HG03460 (cell line): ENCODE measurements at regions not wholly inside any gene's neighbourhood (a gene's known extent, or its start where the extent isn't known, plus 50 kb on each side); places are given as distances from the start of the nearest gene placed in this dataset.
A peak's percentile ranks its signal among the peaks of the same experiment; 100 is the strongest.

Source experiments
- ATAC-seq: cut with Tn5 transposase; IDR thresholded peaks from one replicate; pipeline ENCODE4 v1.9.1; 2021; ENCODE audit not compliant: unreplicated experiment

DNA sequence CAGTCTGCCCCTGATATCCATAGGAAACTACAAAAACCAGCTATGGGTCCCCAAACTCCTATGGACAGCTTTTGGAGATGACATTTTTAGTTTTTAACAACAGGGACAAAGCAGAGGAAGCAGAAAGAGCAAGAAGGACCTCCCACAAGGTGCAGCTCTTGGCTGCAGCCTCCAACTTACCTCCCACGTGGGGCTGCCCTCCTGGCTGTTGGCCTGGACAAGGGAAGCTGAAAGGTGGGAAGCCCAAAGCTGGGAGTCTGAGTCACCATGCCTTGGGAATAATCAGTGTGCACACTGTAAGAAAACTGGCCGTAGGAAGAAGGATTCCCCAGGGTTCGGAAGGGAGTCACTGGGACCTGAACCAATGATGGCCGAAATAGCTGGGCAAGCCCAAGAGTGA is 51.8 kb upstream of the PAX1 start:
- ATAC-seq: no peak

DNA sequence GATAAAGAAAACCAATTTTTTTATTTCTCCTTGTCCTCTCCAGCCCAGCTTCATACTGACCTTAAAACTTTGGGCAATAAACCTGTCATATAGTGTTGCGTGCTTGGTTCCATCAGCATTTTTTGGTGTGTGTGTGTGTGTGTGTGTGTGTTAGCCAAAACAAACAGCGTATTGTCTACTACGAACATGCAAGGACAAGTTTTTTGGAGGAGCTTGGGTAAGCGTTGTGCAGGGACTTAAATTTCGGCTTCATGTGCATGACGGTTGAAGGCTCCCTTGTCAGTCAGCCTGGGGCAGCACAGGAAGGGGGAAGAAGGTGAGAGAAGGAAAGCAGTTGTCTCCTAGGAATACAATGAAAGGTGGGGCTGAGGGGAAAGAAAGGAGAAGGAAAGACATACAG is 62.0 kb upstream of the PAX1 start:
- no peak for ATAC-seq

DNA sequence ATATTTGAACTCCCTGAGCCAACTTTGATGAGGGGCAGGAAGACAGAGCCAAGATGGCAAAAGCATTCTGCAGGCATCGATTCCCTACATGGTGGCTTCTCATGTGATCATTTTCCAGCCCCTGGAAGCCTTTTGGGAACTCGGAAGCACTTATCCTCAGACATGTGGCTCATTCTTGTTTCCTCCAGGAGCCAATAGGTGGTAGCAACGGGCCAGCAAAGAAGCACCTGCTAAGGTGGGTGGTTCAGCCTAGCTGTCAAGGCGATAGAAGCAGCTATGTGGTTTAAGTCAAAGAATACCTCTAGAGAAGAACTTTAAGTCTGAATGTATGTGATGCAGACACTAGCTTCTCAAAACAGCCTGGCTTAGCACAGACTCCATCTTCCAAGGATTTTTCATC is 64.9 kb upstream of the PAX1 start:
- no peak for ATAC-seq

DNA sequence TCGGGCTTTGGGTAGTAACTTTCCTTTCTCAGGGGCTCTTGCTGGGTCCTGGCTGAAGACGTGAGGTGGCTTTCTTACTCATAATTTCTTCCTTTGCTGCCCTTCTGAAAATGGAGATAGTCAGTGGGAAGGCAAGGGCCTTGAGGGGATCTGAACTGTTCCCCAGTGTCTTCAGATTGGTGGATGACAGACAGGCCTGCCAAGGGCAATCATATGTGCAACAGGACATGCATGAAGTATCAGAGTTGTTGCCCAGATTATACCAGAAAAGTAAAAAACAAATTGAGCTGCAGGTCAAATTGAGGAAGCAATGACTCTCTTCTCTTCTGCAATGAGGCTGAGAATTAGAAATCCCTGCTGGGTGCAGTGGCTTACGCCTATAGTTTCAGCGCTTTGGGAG is 71.6 kb upstream of the PAX1 start:
- no peak for ATAC-seq

DNA sequence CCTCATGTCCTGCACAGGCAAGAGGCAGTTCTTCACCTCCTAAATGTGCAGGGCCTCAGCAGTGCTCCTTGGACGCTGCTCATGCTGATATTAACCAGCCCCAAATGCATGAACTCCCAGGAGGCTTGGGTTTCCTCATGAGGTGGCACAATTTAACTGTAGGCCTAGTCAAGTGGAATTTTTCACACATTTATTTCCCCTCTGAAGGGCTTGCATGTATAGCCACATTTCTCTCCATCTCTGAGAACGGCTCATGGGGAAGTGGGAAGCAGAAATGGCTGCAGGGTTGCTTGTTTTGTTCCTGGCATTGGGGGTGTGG is 72.8 kb upstream of the PAX1 start:
- ATAC-seq: no peak

DNA sequence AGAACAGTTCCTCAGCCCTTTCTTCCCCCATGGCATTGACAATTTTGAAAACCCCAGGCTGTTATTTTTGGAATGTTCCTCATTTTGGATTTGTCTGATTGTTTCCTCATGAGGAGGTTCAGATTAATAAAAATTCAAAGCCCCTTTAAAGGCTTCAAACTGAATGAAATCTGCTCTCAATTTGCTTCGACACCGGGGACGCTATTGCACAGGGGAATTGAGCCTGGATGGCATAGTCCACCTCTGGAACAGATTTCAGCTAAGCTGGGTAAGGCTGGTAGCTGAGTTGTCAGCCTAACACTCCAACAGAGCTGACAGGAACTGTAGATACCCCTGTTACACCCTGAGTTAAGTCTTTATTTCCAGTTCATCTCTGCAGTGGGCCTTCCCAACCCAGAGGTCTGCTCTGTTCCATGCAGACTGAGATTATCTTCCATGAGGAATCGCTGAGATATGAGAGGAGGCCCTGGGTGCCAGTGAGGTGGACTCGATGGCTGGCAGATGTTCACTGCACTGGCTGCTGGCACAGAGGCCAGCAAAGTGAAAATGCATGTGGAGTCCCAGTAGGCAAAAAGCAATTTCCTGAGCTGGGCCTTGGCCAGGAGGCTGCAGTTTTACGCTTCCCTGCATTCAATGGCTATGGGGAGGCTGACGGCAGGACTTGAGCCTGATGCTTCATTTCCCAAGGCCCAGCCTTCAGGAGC is 73.3 kb upstream of the PAX1 start:
- ATAC-seq: no peak

DNA sequence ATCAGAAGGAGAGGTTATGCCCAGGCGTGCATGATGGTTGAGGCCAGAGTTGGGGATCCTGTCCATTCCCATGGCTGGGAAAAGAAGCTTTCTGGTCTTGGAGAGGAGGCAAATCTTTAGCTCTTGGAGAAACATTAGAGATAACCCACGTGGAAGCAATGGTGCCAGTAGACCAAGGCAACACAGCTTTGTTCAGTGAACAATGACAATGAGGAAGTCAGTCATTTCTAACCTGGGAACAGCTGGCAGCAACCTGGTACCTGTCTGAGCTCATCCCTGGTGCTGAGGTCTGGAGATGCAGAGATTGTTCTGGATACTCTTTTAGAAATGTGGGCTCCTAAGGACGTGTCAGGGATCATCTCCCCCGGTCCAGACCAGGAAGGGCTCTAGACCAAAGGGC is 76.7 kb upstream of the PAX1 start:
- no peak for ATAC-seq

DNA sequence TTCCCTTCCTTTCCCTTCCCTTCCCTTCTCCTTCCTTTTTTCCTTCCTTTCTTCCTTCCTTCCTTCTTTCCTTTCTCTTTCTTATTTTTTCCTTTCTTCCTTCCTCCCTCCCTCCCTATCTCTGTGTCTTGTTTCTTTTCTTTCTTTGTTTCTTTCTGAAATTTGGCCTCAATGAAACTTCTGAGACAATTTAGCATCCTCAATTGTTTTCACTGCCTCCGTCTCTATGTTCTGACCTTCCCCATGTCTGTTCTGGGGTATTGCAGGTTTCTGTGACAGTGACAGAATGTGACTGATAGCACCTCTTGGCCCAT is 81.7 kb upstream of the PAX1 start:
- no peak for ATAC-seq

DNA sequence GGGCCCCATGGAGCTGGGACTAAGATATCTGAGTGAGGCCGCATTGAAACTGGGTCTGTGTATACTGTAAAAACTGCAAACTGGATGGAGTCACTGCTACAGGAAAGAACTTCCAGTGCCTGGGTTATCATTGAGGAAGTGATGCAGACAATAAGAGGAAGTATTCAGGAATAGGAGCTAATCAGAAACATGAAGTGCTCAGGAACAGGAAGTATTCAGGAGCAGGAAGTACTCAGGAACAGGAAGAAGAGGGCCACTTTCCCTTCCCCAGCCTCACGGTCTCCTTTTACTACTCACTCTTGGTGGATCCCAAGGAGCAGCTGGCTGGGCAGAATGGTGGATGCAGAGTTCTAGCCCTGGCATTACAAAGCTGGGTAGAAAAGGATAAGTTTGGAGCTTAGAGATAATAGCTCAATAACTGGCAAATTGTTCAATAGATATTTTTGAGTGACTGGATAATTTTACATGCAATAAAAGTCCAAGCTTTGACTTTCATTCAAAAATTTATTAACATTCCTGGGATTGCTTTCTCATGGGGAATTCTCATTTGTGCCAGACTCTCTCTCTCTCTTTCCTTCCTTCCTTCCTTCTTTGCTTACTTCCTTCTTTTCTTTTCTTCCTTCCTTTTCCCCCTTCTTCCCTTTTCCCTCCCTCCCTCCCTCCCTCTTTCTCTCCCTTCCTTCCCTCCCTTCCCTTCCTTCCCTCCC is 82.2 kb upstream of the PAX1 start:
- ATAC-seq: no peak

DNA sequence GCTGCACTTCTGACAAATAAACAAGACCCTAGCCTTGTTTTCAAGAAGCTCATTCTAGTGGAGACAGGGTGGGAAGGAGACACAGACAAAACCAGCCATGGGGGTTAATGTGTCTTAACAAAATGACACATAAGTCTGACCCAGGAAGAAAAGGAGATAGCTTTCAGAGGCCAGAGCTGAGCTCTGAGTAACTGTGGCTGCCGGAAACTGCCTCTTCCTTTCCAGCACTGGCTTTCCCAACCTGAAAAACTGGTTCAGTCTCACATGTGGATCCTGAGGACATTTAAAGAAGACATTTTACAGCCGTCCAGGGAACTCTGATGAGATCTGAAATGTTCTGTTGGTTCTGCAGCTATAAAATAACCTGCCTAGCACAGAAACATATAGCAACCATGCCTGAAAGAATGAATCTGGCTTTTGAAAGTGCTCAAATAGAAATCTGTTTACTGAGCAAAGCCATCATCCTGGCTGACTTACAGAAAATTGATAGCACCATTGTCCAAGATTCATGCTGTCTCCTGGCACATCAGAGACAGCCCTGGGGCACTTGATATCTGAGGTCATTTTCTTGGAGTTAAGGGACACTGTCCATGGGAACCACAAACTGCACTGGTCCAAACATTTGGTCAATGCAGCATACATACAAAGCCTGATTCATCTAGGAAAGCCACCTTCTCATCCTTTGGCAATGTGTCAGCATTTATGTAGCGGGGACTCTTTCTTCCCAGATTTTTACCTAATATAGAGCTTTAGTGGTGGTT is 83.2 kb upstream of the PAX1 start:
- ATAC-seq: no peak

DNA sequence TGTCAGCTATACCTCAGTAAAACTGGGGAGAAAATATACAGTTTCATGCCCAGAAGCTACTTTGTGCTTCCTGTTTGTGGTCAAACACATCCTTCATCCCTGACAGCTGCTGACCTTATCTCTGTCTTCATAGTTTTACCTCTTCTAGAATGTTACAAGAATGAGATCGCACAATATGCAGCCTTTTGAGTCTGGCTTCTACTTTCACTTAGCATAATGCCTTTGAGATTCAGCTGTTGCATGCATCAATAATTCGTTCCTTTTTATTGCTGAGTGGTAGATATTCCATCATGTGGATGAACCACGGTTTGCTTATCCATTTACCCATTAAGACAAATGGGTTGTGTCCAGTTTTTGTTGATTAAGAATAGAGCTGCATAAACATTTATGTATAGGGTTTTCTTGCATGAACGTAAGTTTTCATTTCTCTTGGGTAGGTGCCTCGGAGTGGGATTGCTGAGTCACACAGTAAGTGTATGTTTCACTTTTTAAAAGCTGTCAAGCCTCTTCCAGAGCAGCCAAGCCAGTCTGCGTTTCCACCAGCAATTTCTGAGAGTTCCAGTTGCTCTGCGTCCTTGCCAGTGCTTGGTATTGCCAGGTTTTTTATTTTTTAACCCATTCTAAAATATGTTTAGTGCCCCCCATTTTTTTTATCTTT is 86.6 kb upstream of the PAX1 start:
- peak; percentile 67 for ATAC-seq

DNA sequence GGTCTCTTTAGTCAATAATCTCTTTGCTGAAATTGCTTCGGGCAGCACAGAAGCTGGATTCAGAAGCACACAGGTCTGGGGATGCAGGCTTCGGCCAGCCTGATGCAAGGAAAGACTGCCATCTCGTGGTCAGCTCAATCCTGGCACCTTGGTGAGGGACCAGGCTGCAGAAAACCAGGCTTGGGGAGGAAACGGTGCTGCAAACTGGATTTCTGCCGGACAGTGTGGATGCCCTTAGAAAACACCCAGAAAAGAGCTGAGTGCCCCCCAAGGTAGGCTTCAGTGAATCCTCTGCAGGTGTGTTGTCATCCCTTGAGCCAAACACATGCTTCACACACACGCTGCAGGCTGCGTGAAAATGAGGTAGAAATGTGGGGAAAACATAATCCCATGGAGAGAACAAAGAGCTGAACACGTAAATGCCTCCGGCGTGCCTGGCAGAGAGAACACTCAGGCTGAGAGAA is 89.8 kb upstream of the PAX1 start:
- peak; percentile 68 for ATAC-seq

DNA sequence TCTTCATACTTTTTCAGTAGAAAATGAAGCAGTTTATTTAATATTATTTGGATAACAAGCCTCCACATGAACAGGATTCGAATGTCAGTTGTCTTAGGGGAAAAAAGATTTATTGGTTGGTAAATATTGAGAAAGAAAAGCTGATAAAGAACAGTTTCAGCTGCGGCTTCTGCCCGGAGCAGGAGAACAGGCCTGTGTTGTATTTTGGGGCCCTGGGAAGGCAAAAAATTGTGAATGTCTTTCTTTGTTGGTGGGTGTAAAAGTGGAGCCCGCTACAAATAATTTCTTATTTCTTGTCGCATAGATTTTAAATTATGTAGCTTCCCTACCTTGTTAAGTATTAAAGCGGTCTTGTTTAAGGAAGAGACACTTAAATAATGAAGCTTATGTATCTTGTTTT is 90.5 kb upstream of the PAX1 start:
- ATAC-seq: no peak

DNA sequence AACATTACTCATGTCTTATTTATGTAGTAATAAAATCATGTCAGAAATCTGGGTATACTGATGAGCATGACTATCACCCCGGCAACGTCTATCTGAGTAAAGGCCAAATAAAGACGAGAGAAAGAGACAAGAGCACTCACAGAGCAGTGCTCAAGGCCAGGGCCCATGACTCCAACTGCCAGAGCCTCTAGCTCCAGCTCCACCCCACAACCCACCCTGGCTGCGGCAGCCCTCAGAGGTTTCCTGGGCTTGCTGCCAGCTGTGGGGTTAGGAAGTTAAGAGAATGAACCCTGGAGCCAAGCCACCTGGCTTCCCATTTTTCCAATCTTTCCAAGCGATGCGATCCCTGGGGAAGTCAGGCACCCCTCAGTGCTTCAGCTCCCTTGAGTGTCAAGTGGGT is 92.0 kb upstream of the PAX1 start:
- no peak for ATAC-seq

DNA sequence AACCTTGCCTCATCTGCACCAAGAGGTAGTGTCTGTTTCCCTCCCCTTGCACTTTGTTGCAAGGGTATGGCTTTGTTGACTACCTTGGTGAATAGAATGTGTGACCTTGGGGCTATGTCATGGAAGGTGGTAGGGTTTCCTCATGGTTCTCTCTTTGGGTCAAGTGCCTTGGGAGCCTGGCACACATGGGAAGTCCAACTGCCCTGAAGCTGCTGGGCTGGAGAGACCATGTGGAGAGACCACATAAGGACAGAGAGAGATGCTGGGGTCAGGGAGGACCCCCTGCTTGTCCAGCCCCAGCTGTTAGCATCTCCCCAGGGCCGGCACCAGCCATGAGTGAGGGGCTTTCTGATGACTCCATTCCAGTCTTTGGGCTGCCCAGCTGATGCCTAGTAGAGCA is 95.5 kb upstream of the PAX1 start:
- ATAC-seq: no peak

DNA sequence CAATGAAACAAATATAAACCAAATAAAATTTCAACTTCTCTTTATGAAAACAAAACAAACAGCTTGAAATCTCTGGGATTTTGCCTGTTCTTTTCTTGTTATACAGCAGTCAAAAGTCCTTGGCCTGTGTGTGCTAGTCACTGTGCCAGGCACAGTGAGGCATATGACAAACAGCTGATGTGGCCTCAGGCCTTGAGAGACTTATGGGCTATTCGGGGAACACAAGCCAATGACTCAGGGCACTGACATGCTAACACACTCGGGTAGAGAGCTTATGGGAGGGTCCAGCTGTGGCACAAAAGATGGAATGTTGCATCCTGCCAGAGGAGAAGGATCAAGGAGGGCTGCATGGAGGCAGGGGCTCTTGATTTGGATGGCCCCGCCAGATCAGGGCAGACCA is 95.4 kb upstream of the NKX2-2 start:
- ATAC-seq: no peak

DNA sequence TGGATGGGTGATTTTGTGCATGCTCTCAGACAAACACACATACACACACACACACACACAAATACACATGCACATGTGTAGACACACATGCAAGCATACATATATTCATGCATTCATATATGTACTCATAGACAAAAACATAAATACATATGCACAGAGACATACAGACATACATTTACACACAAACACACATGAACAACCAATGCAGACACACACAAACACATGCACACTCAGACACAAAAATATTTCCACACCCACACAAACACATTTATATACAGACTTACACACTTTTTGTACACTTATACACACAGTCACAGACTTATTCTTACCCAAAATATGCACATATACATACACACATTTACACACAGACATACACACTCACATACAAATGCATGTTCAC is 94.9 kb upstream of the NKX2-2 start:
- no peak for ATAC-seq

DNA sequence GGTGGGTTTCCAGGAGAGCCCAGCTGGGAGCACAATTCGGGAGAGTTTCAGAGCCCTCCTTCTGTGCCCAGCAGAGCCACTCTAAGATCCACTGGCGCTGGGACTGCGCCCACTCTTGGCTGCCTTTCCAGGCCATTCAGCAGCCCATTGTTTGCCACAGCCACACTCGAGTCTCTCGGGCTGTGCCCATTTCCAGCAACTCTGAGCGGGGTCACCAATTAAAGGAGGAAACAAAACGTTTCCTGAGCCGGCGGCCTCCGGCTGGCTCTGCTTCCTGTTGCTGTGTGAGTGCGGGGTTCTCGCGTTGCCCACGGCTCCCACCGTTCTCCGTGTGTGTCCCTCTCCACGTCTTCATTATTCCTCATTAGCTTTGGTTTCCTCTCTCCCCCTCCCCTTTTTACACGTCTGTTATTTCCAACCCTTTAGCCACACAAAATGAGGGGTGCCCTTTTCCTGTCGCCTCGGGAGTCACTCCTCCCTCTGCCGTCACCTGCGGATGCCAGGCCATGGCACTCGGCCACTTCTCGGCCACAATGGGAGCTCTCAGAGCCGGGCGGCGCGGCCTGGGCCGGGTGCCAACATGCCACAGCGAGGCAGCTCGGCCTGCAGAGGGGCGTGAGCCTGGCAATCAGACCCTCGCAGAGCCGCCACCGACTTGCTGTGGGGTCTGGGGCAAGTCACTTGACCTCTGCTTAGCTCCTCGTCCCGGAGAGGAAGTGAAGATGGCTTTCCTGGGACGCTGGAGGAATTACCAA is 94.3 kb upstream of the NKX2-2 start:
- no peak for ATAC-seq

DNA sequence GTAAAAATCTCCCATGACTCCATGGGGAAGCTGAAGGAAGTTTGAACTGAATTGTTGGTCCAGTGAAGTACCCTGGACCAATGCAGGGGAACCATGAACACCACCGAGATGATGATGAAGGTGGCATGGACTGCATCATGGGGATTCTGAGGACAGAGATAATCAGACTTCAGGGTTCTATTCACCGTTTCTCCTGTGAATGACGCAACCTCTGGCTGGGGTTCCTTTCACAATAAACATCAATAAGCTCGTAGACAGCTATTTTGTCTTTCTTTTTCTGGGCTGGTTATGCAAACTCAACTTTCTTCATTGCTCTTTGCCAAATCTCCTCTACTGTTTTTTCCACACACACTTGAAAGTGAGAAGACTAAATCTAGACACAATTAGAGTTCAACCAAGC is 87.9 kb upstream of the NKX2-2 start:
- no peak for ATAC-seq

DNA sequence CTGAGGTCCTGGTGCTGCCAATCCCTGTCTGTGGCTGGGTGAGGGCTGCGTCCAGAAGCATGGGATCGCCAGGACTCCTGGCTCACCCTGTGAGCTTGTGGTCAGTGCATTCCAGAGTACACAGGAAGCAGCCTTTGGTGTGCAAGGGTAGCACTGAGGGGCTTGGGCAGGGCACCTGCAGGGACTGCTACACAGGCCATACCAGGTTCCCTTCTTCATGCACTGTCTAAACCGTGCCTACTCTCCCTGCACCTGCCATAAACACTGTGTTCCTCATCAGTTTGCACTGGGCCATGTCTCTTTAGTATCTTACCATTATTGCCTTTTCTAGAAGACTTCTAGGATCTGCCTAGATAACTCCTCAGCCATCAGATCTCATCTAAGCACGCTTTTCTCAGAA is 72.8 kb upstream of the NKX2-2 start:
- no peak for ATAC-seq

DNA sequence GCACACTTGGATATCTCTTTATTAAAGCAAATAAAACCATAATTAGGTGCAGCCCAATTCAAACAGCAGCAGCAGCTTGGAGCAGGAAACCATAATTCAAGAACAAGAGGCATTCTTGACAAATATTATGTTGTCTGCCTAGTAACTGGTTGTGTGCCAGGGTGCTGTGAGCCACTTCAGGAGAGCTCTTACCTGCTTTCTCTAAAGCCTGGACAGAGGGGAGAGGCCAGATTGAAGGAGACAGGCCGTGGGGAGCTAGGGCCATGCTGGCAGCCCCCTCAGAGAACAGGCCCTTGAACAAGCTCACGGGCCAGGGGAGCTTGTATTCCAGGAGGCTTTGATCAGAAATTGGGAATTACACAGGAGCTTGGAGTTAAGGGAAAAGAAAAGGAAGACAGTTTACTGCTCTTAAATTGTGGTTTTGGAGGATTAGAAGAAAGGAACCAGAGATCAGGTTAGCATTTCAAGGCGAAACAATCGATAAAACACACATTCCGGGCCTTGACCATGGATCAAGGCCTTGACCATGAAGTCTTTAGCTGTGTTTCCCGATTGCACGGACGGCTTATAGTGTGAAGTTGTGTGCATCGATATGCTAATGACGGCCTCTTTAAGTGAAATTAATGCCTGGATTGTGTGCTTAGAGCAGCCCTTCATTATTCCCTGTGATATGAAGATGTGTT is 69.8 kb upstream of the NKX2-2 start:
- ATAC-seq: no peak
